CD14-positive monocyte (primary cell): ENCODE measurements at regions not wholly inside any gene's neighbourhood (a gene's known extent, or its start where the extent isn't known, plus 50 kb on each side); places are given as distances from the start of the nearest gene placed in this dataset.

ENCODE experiments used
- DNase-seq, 3 donors: peaks; one replicate each; pipeline ENCODE4 v3.0.0-alpha.2; 2011 to 2022
- H2AFZ ChIP-seq: 2 replicates; pipeline ENCODE4 v1.6.0; 2012; ENCODE audit warnings: mild to moderate bottlenecking, low read depth, low read length, inconsistent platforms; ENCODE audit not compliant: insufficient read depth, poor library complexity, severe bottlenecking
- H3K27ac ChIP-seq, 2 donors: 1 replicate in 1 of 2; 2 replicates in 1 of 2; pipeline ENCODE4 v1.5.1; 2012 to 2013; ENCODE audit warnings: low read length in 2 of 2, control low read depth in 1 of 2, inconsistent platforms in 1 of 2, low read depth in 1 of 2, mild to moderate bottlenecking in 1 of 2
- H3K27me3 ChIP-seq, 2 donors: one replicate each; pipeline versions ENCODE4 v1.6.0 to v1.6.1; 2011 to 2013; ENCODE audit warnings: low read length in 2 of 2; ENCODE audit not compliant: control insufficient read depth in 2 of 2, insufficient read depth in 2 of 2
- H3K36me3 ChIP-seq, 2 donors: replicated peaks in 1 of 2; 1 replicate in 1 of 2; 2 replicates in 1 of 2; pipeline versions ENCODE4 v1.5.1 to v1.6.1; 2012 to 2013; ENCODE audit warnings: low read length in 2 of 2, control low read depth in 1 of 2, inconsistent platforms in 1 of 2, mild to moderate bottlenecking in 1 of 2; ENCODE audit not compliant: insufficient read depth in 2 of 2, control insufficient read depth in 1 of 2
- H3K4me1 ChIP-seq, 2 donors: 1 replicate in 1 of 2; 2 replicates in 1 of 2; pipeline versions ENCODE4 v1.5.1 to v1.6.1; 2012 to 2013; ENCODE audit warnings: low read length in 2 of 2, control low read depth in 1 of 2, inconsistent platforms in 1 of 2, mild to moderate bottlenecking in 1 of 2, moderate library complexity in 1 of 2; ENCODE audit not compliant: insufficient read depth in 2 of 2, control insufficient read depth in 1 of 2
- H3K4me2 ChIP-seq: replicated peaks from 2 replicates; pipeline ENCODE3; 2012; ENCODE audit warnings: low read length, moderate library complexity, mild to moderate bottlenecking; ENCODE audit not compliant: poor library complexity, severe bottlenecking; ENCODE audit errors: extremely low read depth
- H3K4me3 ChIP-seq, 3 experiments: fragments of 200-600 bp in 1 of 3; sonication (generic) in 1 of 3; replicated peaks in 1 of 3; 1 replicate in 2 of 3; 2 replicates in 1 of 3; pipeline ENCODE4 v1.5.1; 2011 to 2013; ENCODE audit warnings: low read length in 3 of 3, mild to moderate bottlenecking in 3 of 3, control low read depth in 2 of 3, low read depth in 2 of 3, inconsistent platforms in 1 of 3, moderate library complexity in 1 of 3
- H3K79me2 ChIP-seq: 2 replicates; pipeline ENCODE4 v1.6.0; 2012; ENCODE audit warnings: mild to moderate bottlenecking, control low read depth, inconsistent platforms, low read length, moderate library complexity; ENCODE audit not compliant: insufficient read depth
- H3K9ac ChIP-seq: 2 replicates; pipeline ENCODE4 v1.6.0; 2017; ENCODE audit warnings: low read length, mild to moderate bottlenecking; ENCODE audit not compliant: insufficient read depth, poor library complexity, severe bottlenecking
- H3K9me3 ChIP-seq, 2 donors: replicated peaks in 1 of 2; 1 replicate in 1 of 2; 2 replicates in 1 of 2; pipeline versions ENCODE4 v1.5.1 to v1.6.1; 2012 to 2013; ENCODE audit warnings: low read length in 2 of 2, control low read depth in 1 of 2; ENCODE audit not compliant: control insufficient read depth in 1 of 2, insufficient read depth in 1 of 2
- H4K20me1 ChIP-seq: 2 replicates; pipeline ENCODE4 v1.6.0; 2012; ENCODE audit warnings: mild to moderate bottlenecking, low read length, control low read depth, moderate library complexity; ENCODE audit not compliant: insufficient read depth
- H3K27ac Mint-ChIP-seq, 7 donors: one replicate each; pipeline ENCODE4 v1.8.0; 2020; ENCODE audit warnings: mild to moderate bottlenecking in 7 of 7, mixed read lengths in 7 of 7, moderate library complexity in 6 of 7, inconsistent platforms in 2 of 7
- H3K27me3 Mint-ChIP-seq, 3 donors: one replicate each; pipeline ENCODE4 v1.8.0; 2021 to 2022; ENCODE audit warnings: low read depth in 3 of 3, mild to moderate bottlenecking in 3 of 3, mixed read lengths in 3 of 3, moderate library complexity in 3 of 3, inconsistent platforms in 1 of 3
- H3K36me3 Mint-ChIP-seq, 2 donors: one replicate each; pipeline ENCODE4 v1.8.0; 2020; ENCODE audit warnings: mixed read lengths in 2 of 2, inconsistent platforms in 1 of 2, mild to moderate bottlenecking in 1 of 2
- H3K4me1 Mint-ChIP-seq: one replicate; pipeline ENCODE4 v1.8.0; 2020; ENCODE audit warnings: mild to moderate bottlenecking, mixed read lengths
- H3K4me3 Mint-ChIP-seq, 2 donors: one replicate each; pipeline ENCODE4 v1.8.0; 2020; ENCODE audit warnings: mild to moderate bottlenecking in 2 of 2, mixed read lengths in 2 of 2, moderate library complexity in 1 of 2
- H3K9me3 Mint-ChIP-seq, 7 donors: one replicate each; pipeline ENCODE4 v1.8.0; 2020 to 2022; ENCODE audit warnings: mixed read lengths in 7 of 7, mild to moderate bottlenecking in 6 of 7, moderate library complexity in 6 of 7, inconsistent platforms in 2 of 7
- CTCF ChIP-seq: fragments of 200-600 bp; IDR thresholded peaks from one replicate; pipeline ENCODE4 v1.8.0; 2022; ENCODE audit warnings: antibody characterized with exemption, mild to moderate bottlenecking
- WGBS: methylation state at CpG from one replicate; pipeline ENCODE4 v1.1.5; 2013; ENCODE audit warnings: missing lambda C conversion rate; ENCODE audit not compliant: insufficient coverage; 5-methylcytosine and 5-hydroxymethylcytosine counted together
- intact Hi-C, 2 donors: fragments of 100-400 bp; cut with micrococcal nuclease; formaldehyde crosslinking; loops; one replicate each; pipeline versions ENCODE4 v1.15.0 to v1.15.1; 2023

- Histone ChIP-seq H3K4me3 (no peak overlapping the region), H3K27me3 (no peaks in the 10 kb centered on the region), H4K20me1 (no peaks in the 10 kb centered on the region), H3K79me2 (no peaks in the 10 kb centered on the region), H3K36me3 (no peaks in the 10 kb centered on the region), H3K9ac (no peak overlapping the region), H3K4me2 (no peak overlapping the region), H3K9me3 (peaks cover 0 to 4% of the 10 kb centered on the region in 2 donors), H3K27ac (no peak overlapping the region), H2AFZ (no peak overlapping the region), H3K4me1 (no peaks in the 10 kb centered on the region)
- no peak overlapping the region for H3K27ac Mint-ChIP-seq
- no peak overlapping the region for H3K4me3 Mint-ChIP-seq
- peaks cover 0 to 10% (median 0%) of the 10 kb centered on the region in 7 donors for H3K9me3 Mint-ChIP-seq
- intact Hi-C loops = no loop called here
- DNase-seq = no peak
- H3K27me3 Mint-ChIP-seq = peaks cover 0 to 4% (median 0%) of the 10 kb centered on the region in 3 donors
- 89% methylated on average over 3 of the region's 6 CpGs for WGBS
- H3K36me3 Mint-ChIP-seq = no peaks in the 10 kb centered on the region
- TF ChIP-seq CTCF = no peak
- H3K4me1 Mint-ChIP-seq = no peaks in the 10 kb centered on the region
These were observed 288.7 kb upstream of the DSEL start for GRCh38 chr18:67805261-67805660.

GRCh38 chr18:67794521-67794920, 278.0 kb upstream of the DSEL start:
- intact Hi-C loops = no loop called here
- Histone ChIP-seq H3K9ac (no peak overlapping the region), H3K9me3 (no peaks in the 10 kb centered on the region), H2AFZ (no peak overlapping the region), H3K4me1 (no peaks in the 10 kb centered on the region), H3K79me2 (no peaks in the 10 kb centered on the region), H3K4me3 (no peak overlapping the region), H3K27ac (no peak overlapping the region), H3K36me3 (no peaks in the 10 kb centered on the region), H3K4me2 (no peak overlapping the region), H4K20me1 (no peaks in the 10 kb centered on the region), H3K27me3 (no peaks in the 10 kb centered on the region)
- peaks cover 0 to 3% (median 2%) of the 10 kb centered on the region in 7 donors for H3K9me3 Mint-ChIP-seq
- no peak for DNase-seq
- H3K27ac Mint-ChIP-seq = no peak overlapping the region
- 90% methylated on average over 2 of the region's 2 CpGs for WGBS
- H3K27me3 Mint-ChIP-seq = no peaks in the 10 kb centered on the region
- TF ChIP-seq CTCF = no peak
- H3K4me1 Mint-ChIP-seq = no peaks in the 10 kb centered on the region
- no peak overlapping the region for H3K4me3 Mint-ChIP-seq
- H3K36me3 Mint-ChIP-seq = no peaks in the 10 kb centered on the region
